Heart left ventricle (tissue), 16 donors: ENCODE measurements at regions not wholly inside any gene's neighbourhood (a gene's known extent, or its start where the extent isn't known, plus 50 kb on each side); places are given as distances from the start of the nearest gene placed in this dataset.

Experiments used
- ATAC-seq, 4 donors: fragments of 200-7000 bp; cut with Tn5 transposase; one replicate each; pipeline ENCODE4 v1.9.1; 2020 to 2022; ENCODE audit warnings: moderate library complexity in 4 of 4, mild to moderate bottlenecking in 3 of 4, moderate number of reproducible peaks in 1 of 4
- DNase-seq, 5 donors: peaks; one replicate each; pipeline ENCODE4 v3.0.0-alpha.2; 2020
- H3K27ac ChIP-seq, 12 donors: fragments of 200-600 bp; sonication (generic) in 4 of 12; one replicate each; pipeline versions ENCODE4 v1.5.0 to v1.8.0; 2016 to 2022; ENCODE audit warnings: mild to moderate bottlenecking in 2 of 12
- H3K27me3 ChIP-seq, 9 donors: fragments of 200-600 bp; sonication (generic) in 2 of 9; one replicate each; pipeline versions ENCODE4 v1.5.1 to v1.8.0; 2016 to 2022; ENCODE audit warnings: mild to moderate bottlenecking in 3 of 9
- H3K36me3 ChIP-seq, 9 donors: fragments of 200-600 bp; sonication (generic) in 2 of 9; one replicate each; pipeline versions ENCODE4 v1.5.0 to v1.8.0; 2018 to 2022; ENCODE audit warnings: mild to moderate bottlenecking in 2 of 9
- H3K4me1 ChIP-seq, 12 donors: fragments of 200-600 bp; sonication (generic) in 4 of 12; one replicate each; pipeline versions ENCODE4 v1.5.0 to v1.8.0; 2016 to 2022; ENCODE audit warnings: mild to moderate bottlenecking in 3 of 12
- H3K4me3 ChIP-seq, 12 donors: fragments of 200-600 bp; sonication (generic) in 4 of 12; one replicate each; pipeline versions ENCODE4 v1.5.0 to v1.8.0; 2017 to 2022; ENCODE audit warnings: mild to moderate bottlenecking in 9 of 12, moderate library complexity in 4 of 12
- H3K9me3 ChIP-seq, 12 donors: fragments of 200-600 bp; sonication (generic) in 4 of 12; one replicate each; pipeline versions ENCODE4 v1.5.0 to v1.8.0; 2016 to 2022; ENCODE audit warnings: mild to moderate bottlenecking in 1 of 12
- POLR2A ChIP-seq, 2 donors: fragments of 450-650 bp; IDR thresholded peaks; one replicate each; pipeline ENCODE4 v1.6.1; 2017; ENCODE audit warnings: antibody characterized with exemption in 2 of 2, mild to moderate bottlenecking in 2 of 2, moderate library complexity in 2 of 2
- WGBS, 4 donors: extraction: QIAGEN DNeasy Blood & Tissue Kit in 2 of 4; methylation state at CpG; one replicate each; pipeline versions ENCODE4 v1.1.5 to v1.1.7; 2013 to 2018; 5-methylcytosine and 5-hydroxymethylcytosine counted together
- intact Hi-C, 10 donors: fragments of 100-400 bp; cut with DNase I; formaldehyde crosslinking; loops; one replicate each; pipeline versions ENCODE4 v1.11.1 to v1.14.2; 2022
- TF ChIP-seq, protein P1 (sequence below), 12 donors: fragments of 200-600 bp; sonication (generic) in 4 of 12; IDR thresholded peaks; one replicate each; pipeline versions ENCODE4 v1.5.0 to v1.8.0; 2018 to 2022; ENCODE audit warnings: antibody characterized with exemption in 12 of 12, mild to moderate bottlenecking in 5 of 12
- donor health status: ischemic (EF 13 %, LVEDD 7.1; RV severe dilation, severe dysfunction).
- donor health status: healthy with polysubstance abuse.
- donor health status: DM: no; HTN: yes; CAD: no.
- donor health status: DM: no; HTN: no; CAD: no.
- donor health status: ischemic (EF 25% LVEDD 6.9; RV normal size, moderate dysfunction).
- donor health status: ischemic (EF 25% LVEDD 5.7; RV mildly dilated, moderate dysfunction).
- donor health status: healthy.
- donor health status: DM: yes; HTN: yes; CAD: no.
- donor health status: ischemic (EF 35%, LVEDD 5.7; RV mildly dilated, moderate dysfunction).
- donor health status: nonischemic (EF 11% LVEDD 7.7; RV severe dilation, severe dysfunction).
- donor health status: DM: yes; HTN: yes; CAD: no.
- donor health status: PGD.
- donor health status: ischemic (EF 29% LVEDD 5.4; RV normal size, mild dysfunction).
- donor health status: nonischemic (EF 23%, LVEDD 6.1; RV moderate dilation, normal function).

DNA sequence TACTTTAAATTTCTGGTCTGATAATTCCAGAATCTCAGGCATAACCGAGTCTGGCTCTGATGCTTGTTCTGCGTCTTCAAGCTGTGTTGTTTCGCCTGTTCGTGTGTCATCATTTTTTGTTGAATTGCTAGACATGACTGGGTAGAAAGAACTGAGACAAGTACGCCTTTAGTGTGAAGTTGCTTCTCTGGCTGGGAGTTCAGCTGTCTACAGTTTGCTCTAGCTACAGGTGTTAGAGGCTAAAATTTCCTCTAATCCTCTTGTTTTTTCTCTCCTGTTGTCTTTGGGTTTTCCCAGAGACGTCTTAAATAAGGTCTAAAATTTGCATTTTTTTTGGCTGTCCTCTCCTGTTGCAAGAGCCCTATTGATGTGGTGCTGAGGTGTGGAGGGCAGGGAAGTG is 100.3 kb downstream of the FAM50B start:
- Histone ChIP-seq H3K27ac (no peak overlapping the region), H3K4me3 (no peak overlapping the region), H3K9me3 (peaks cover 0 to 6% (median 0%) of the 10 kb centered on the region in 12 donors), H3K36me3 (no peaks in the 10 kb centered on the region), H3K27me3 (no peaks in the 10 kb centered on the region), H3K4me1 (no peaks in the 10 kb centered on the region)
- intact Hi-C loops: loop anchor here in 1 of 10 donors (5.0 kb wide), 1 partner anchor 33 kb away; no protein-coding TSS in a partner anchor
- ATAC-seq: no peak
- WGBS, 4 donors: 89 to 91% (median 90%) methylated on average over 6 of the region's 6 CpGs
- no peak for DNase-seq
- TF ChIP-seq, protein P1, sequence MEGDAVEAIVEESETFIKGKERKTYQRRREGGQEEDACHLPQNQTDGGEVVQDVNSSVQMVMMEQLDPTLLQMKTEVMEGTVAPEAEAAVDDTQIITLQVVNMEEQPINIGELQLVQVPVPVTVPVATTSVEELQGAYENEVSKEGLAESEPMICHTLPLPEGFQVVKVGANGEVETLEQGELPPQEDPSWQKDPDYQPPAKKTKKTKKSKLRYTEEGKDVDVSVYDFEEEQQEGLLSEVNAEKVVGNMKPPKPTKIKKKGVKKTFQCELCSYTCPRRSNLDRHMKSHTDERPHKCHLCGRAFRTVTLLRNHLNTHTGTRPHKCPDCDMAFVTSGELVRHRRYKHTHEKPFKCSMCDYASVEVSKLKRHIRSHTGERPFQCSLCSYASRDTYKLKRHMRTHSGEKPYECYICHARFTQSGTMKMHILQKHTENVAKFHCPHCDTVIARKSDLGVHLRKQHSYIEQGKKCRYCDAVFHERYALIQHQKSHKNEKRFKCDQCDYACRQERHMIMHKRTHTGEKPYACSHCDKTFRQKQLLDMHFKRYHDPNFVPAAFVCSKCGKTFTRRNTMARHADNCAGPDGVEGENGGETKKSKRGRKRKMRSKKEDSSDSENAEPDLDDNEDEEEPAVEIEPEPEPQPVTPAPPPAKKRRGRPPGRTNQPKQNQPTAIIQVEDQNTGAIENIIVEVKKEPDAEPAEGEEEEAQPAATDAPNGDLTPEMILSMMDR (IDR thresholded peaks at IDR 0.05): no peak
- TF ChIP-seq POLR2A (IDR thresholded peaks at IDR 0.05): no peak

DNA sequence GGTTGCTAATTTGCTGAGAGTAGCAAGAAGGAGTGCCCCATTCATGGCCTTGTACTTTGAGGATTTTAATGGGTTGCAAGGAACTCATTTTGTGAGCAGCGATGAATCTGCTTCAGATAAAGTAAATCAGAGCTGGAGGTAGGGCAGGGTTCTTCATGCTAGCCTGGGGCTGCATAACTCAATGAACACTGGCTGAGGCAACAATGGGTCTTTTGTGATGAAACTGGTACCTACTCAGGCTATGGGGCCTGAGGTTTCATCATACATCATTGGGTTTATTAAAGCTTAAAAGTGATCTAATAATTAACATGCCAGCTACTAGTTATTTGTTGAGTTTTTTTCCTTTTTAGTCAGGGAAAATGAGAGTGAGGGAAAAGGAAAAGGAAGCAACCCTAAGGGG is 106.9 kb downstream of the FAM50B start:
- DNase-seq: no peak
- no peaks in the 10 kb centered on the region for H3K36me3 ChIP-seq
- TF ChIP-seq, protein P1 (IDR thresholded peaks at IDR 0.05): no peak
- no peak for TF ChIP-seq POLR2A (IDR thresholded peaks at IDR 0.05)
- H3K4me3 ChIP-seq: no peak overlapping the region
- ATAC-seq: no peak
- 86 to 100% (median 96%) methylated on average over 1 of the region's 1 CpG for WGBS, 4 donors
- H3K27ac ChIP-seq: no peak overlapping the region
- no peaks in the 10 kb centered on the region for H3K27me3 ChIP-seq
- H3K9me3 ChIP-seq: peaks cover 0 to 5% (median 0%) of the 10 kb centered on the region in 12 donors
- intact Hi-C loops: no loop called here
- H3K4me1 ChIP-seq: no peaks in the 10 kb centered on the region

DNA sequence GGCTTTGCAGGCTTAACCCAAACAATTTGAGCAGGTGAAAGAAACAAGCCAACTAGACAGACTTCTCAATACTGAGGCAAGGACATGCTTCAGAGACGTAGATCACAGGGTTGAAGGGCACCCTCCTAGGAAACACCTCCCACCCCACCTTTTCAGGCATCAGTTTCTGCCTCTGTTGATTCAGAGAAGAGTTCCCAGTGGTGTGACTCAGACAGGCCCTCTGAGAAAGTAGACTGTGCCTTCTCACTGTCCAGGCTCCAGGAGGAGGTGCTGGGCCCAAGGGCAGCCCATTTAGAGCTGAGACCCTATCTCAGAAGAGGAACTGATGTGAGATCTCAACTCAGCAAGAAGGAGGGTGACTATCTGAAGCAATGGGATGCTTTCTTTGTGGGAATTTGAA is 108.1 kb downstream of the FAM50B start:
- Histone ChIP-seq H3K27me3 (no peaks in the 10 kb centered on the region), H3K4me1 (peaks cover 0 to 5% (median 0%) of the 10 kb centered on the region in 12 donors), H3K36me3 (no peaks in the 10 kb centered on the region), H3K4me3 (no peak overlapping the region), H3K9me3 (peaks cover 0 to 5% (median 0%) of the 10 kb centered on the region in 12 donors), H3K27ac (no peak overlapping the region)
- no peak for TF ChIP-seq POLR2A (IDR thresholded peaks at IDR 0.05)
- TF ChIP-seq, protein P1 (IDR thresholded peaks at IDR 0.05): no peak
- DNase-seq: no peak
- intact Hi-C loops: no loop called here
- 0 to 100% (median 98%) methylated on average over 1 of the region's 1 CpG for WGBS, 4 donors
- ATAC-seq: no peak

DNA sequence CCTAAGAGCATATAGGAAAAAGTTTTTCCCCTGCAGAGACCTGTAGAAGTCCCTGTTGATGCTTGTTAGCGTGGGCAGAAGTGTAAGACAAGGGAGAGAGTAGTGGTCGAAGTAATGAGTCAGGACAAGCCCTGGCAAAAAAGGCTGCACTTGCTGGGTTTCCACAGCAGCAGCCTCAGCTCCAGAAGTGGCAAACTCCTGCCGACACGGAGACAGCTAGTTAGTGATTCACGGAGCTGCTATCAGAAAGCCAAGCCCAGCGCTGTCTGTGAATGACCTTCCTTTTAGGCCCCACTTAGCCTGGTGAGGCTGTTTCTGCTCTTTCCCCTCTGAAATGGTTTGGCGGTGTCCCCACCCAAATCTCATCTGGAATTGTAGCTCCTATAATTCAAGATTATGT is 109.1 kb downstream of the FAM50B start:
- no peak overlapping the region for H3K4me3 ChIP-seq
- H3K36me3 ChIP-seq: no peaks in the 10 kb centered on the region
- H3K27ac ChIP-seq: no peak overlapping the region
- DNase-seq (no peak), ATAC-seq (no peak)
- TF ChIP-seq POLR2A (IDR thresholded peaks at IDR 0.05): no peak
- TF ChIP-seq, protein P1 (IDR thresholded peaks at IDR 0.05): no peak
- intact Hi-C loops: no loop called here
- peaks cover 0 to 5% (median 0%) of the 10 kb centered on the region in 12 donors for H3K9me3 ChIP-seq
- H3K27me3 ChIP-seq: no peaks in the 10 kb centered on the region
- H3K4me1 ChIP-seq: peaks cover 0 to 14% (median 0%) of the 10 kb centered on the region in 12 donors
- WGBS, 4 donors: 86 to 92% (median 90%) methylated on average over 7 of the region's 7 CpGs
